IgD-negative memory B cell (primary cell): ENCODE measurements at regions not wholly inside any gene's neighbourhood (a gene's known extent, or its start where the extent isn't known, plus 50 kb on each side); places are given as distances from the start of the nearest gene placed in this dataset.
A peak's percentile ranks its signal among the peaks of the same experiment; 100 is the strongest.

Source experiments
- H3K27ac Mint-ChIP-seq, 3 donors: one replicate each; pipeline ENCODE4 v1.8.0; 2020 to 2022; ENCODE audit warnings: mild to moderate bottlenecking in 3 of 3, mixed read lengths in 3 of 3, moderate library complexity in 1 of 3
- H3K27me3 Mint-ChIP-seq: one replicate; pipeline ENCODE4 v1.8.0; 2021; ENCODE audit warnings: mixed read lengths
- H3K36me3 Mint-ChIP-seq: one replicate; pipeline ENCODE4 v1.8.0; 2020; ENCODE audit warnings: mild to moderate bottlenecking, mixed read lengths
- H3K4me1 Mint-ChIP-seq, 3 donors: one replicate each; pipeline ENCODE4 v1.8.0; 2020 to 2022; ENCODE audit warnings: mixed read lengths in 3 of 3, mild to moderate bottlenecking in 1 of 3
- H3K4me3 Mint-ChIP-seq, 4 donors: one replicate each; pipeline ENCODE4 v1.8.0; 2020 to 2022; ENCODE audit warnings: mild to moderate bottlenecking in 4 of 4, mixed read lengths in 4 of 4, moderate library complexity in 3 of 4
- H3K9me3 Mint-ChIP-seq, 3 donors: one replicate each; pipeline ENCODE4 v1.8.0; 2020 to 2021; ENCODE audit warnings: mixed read lengths in 3 of 3, mild to moderate bottlenecking in 1 of 3

DNA sequence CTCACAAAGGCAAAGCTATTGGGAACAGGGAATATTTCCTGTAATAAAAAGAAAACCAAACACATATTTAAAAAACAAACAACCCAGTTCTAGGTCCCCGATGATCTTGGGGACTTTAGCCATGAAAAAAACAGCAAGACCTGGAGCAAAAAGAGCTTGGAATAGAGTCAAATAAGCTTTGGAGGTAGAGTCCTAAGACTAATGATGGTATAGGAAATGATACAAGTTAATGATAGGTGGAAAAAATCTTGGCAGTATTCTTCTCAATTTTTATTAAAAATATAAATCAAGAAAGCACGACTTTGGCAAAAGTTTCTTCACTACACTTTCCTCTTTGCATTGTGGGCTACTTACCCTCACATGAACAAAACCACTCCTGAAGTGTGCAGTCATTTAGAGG is 481.5 kb downstream of the EBF1 start:
- Mint-ChIP-seq H3K4me3 (no peak overlapping the region), H3K27me3 (peaks cover 1% of the 10 kb centered on the region), H3K27ac (no peak overlapping the region), H3K36me3 (no peaks in the 10 kb centered on the region), H3K4me1 (no peaks in the 10 kb centered on the region), H3K9me3 (no peaks in the 10 kb centered on the region)

DNA sequence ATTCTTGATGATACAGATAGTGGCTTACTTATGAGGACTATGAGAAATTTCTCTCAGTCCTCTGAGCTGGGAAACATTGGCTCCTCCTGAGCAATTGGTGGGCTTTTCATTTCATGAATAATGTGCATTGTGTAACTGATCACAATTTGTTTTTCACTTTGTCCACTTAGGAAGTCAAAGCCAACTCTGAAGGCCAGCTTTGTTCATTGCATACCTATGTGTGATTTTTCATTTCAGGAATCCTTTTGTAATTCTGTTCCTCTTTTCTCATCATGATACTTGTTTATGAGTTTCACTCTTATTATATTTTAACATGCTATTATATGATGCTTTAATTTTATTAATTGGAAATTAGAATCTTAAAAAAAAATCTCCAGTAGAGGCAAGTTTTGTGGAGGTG is 483.0 kb downstream of the EBF1 start:
- Mint-ChIP-seq H3K4me1 (no peaks in the 10 kb centered on the region), H3K27me3 (peaks cover 1% of the 10 kb centered on the region), H3K36me3 (no peaks in the 10 kb centered on the region), H3K4me3 (no peak overlapping the region), H3K27ac (no peak overlapping the region), H3K9me3 (no peaks in the 10 kb centered on the region)

DNA sequence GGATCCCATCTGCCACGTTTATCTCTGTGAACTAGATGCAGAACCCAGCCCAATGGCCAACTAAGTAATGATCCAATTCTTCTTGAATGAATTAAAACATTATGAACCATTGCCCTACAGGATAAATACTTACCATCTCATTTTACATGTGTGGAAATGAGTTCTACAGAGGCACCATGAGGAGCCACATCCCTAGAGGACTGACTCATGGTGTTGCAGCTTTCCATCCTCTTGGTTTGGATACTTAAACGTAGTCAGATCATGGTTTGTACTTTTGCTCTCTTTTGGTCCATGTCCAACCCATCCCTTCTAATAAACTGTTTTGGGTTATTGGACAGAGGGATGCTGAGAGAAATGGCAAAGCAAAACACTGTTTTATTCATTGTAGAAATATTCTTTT is 484.8 kb downstream of the EBF1 start:
- no peaks in the 10 kb centered on the region for H3K4me1 Mint-ChIP-seq
- H3K27ac Mint-ChIP-seq = no peak overlapping the region
- H3K36me3 Mint-ChIP-seq = no peaks in the 10 kb centered on the region
- peaks cover 3% of the 10 kb centered on the region for H3K27me3 Mint-ChIP-seq
- no peaks in the 10 kb centered on the region for H3K9me3 Mint-ChIP-seq
- H3K4me3 Mint-ChIP-seq = no peak overlapping the region

DNA sequence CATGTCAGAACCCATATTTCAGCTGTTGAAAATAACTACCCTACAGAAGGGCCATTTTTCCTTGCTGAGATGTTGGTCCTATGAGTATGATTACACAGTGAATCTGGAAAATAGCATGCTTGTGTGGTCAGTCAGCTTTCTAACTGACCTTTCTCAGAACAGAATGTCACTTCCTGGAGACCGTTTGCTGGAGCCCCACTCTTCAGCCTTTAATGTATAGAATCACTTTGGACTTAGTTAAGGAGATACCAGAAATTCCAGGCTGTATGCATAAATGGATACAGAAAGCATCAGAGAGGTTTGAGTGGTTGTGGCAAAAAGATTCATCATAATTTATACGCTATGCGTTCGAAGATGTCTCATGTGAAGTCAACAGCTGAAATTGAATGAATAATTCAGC is 488.1 kb downstream of the EBF1 start:
- H3K36me3 Mint-ChIP-seq = no peaks in the 10 kb centered on the region

DNA sequence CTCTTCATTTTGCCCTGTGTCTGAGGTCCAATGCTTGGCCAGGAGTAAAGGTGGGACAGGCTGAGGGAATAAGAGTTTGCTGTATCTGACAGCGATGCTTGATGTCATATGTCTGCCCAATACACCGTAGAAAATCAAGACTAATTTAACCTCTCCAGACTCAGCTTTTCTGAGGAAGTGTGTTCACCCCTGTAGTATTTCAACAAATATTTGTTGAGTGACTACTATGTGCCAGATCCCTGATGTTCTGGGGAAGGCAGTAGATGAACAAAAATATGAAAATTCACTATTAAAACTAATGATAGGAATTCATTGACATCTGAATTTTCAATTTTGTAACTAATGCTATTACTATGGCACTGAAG is 489.7 kb downstream of the EBF1 start:
- H3K36me3 Mint-ChIP-seq = no peaks in the 10 kb centered on the region

More for the DNA sequence above, 488.1 kb downstream of the EBF1 start:
- H3K9me3 Mint-ChIP-seq = no peaks in the 10 kb centered on the region
- H3K27ac Mint-ChIP-seq = no peak overlapping the region
- no peaks in the 10 kb centered on the region for H3K4me1 Mint-ChIP-seq
- H3K27me3 Mint-ChIP-seq = peaks cover 4% of the 10 kb centered on the region
- H3K4me3 Mint-ChIP-seq = no peak overlapping the region

DNA sequence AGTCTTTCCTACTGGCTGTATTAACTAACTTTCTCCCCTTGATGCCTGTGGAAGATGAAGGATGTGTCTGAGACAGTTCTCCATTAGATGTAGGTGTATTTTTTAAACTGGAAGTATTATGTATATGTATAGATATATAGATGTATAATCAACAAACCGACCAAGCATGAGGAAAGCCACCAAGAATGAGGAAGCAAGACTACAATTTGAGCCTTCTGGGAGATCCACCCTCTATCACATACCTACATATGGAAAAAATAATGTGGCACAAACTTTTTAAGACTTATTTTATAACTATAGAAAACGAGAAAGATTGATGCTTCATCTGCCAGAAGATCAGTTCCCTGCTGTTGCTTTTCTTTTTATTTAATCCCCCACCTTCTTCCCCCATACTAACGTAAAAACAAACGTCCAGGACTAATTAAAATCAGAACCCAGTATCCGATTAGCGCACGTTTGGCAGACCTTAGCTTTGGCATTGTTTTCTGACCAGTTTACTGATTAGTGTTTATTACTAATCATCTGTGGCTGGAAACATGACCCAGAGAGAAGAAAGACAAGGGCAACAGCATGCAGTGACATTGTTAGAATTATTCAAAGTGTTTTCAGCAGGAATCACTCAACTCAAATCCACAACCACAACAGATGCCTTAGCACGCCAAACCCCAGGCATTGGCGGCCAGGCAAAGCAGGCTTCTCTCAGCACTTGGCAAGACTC is 490.2 kb downstream of the EBF1 start:
- Mint-ChIP-seq H3K36me3 (no peaks in the 10 kb centered on the region), H3K9me3 (no peaks in the 10 kb centered on the region), H3K27me3 (peaks cover 4% of the 10 kb centered on the region)

More for the DNA sequence above, 489.7 kb downstream of the EBF1 start:
- no peaks in the 10 kb centered on the region for H3K4me1 Mint-ChIP-seq
- peaks cover 4% of the 10 kb centered on the region for H3K27me3 Mint-ChIP-seq
- H3K27ac Mint-ChIP-seq = no peak overlapping the region
- no peaks in the 10 kb centered on the region for H3K9me3 Mint-ChIP-seq
- H3K4me3 Mint-ChIP-seq = no peak overlapping the region

DNA sequence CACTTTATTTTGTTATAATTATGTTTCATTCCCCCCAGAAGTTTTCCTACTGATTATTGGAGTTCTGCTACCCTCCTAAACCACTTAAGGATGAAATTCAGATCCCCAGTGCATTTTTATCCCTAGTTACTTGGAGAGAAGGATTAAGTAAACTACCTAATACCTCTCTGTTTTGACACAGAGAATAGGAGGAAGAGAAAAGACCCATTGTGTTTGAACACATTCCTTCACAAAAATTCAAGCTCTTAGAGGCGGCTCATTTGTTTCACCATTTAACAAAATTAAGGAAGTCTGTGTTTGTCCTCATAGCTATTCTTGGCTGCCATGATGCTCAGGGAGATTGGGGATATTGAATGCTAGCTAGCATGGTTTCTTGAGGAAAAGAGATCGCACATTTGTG is 492.6 kb downstream of the EBF1 start:
- Mint-ChIP-seq H3K4me3 (no peak overlapping the region), H3K27ac (no peak overlapping the region), H3K9me3 (no peaks in the 10 kb centered on the region), H3K36me3 (no peaks in the 10 kb centered on the region), H3K4me1 (no peaks in the 10 kb centered on the region), H3K27me3 (peaks cover 3% of the 10 kb centered on the region)

More for the DNA sequence above, 490.2 kb downstream of the EBF1 start:
- Mint-ChIP-seq H3K4me3 (no peak overlapping the region), H3K4me1 (no peaks in the 10 kb centered on the region), H3K27ac (no peak overlapping the region)

DNA sequence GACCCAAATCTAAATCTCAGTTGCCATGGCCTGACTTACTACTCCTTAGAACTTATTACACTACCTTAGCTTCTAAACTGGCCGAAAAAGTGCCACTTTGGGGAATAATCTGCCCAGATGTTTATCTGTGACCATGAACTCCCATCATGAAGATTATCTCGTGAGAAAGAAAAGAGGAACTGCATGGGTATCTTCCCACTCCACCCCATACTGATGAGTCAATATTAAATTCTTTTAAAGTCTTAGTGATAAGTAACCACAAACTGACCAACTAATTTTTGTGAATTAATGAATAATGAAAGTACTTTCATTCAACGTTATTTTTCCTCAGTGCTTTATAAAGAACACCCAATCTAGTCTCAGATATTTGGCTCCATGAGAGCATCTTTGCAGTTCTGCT is 493.5 kb downstream of the EBF1 start:
- Mint-ChIP-seq H3K27ac (no peak overlapping the region), H3K4me1 (peaks cover 0 to 1% (median 0%) of the 10 kb centered on the region in 3 donors), H3K27me3 (peaks cover 3% of the 10 kb centered on the region), H3K9me3 (no peaks in the 10 kb centered on the region), H3K36me3 (no peaks in the 10 kb centered on the region), H3K4me3 (no peak overlapping the region)

DNA sequence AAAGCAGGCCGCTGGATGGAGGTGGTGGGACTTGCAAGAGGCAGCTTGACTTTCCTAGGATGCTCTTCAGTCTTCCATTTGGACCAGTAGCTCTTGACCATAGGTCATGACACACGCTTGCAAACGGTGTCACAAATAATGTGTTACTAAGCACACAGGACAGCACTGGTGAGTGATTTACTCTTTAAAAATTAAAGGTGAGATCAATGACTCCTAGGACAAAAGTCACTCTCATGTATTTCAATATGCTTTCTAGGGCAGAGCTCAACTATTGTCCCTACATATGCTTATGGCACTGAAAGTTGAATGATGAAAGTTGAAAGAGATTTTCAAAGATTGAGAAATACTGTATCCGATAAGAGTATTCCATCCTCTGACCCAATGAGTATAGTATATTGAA is 496.7 kb downstream of the EBF1 start:
- peaks cover 2% of the 10 kb centered on the region for H3K36me3 Mint-ChIP-seq
- no peak overlapping the region for H3K4me3 Mint-ChIP-seq
- H3K9me3 Mint-ChIP-seq = no peaks in the 10 kb centered on the region
- H3K27ac Mint-ChIP-seq = peak overlapping the region in 1 of 3 donors; percentile 34
- H3K27me3 Mint-ChIP-seq = peaks cover 2% of the 10 kb centered on the region
- H3K4me1 Mint-ChIP-seq = peaks cover 4 to 9% (median 9%) of the 10 kb centered on the region in 3 donors

DNA sequence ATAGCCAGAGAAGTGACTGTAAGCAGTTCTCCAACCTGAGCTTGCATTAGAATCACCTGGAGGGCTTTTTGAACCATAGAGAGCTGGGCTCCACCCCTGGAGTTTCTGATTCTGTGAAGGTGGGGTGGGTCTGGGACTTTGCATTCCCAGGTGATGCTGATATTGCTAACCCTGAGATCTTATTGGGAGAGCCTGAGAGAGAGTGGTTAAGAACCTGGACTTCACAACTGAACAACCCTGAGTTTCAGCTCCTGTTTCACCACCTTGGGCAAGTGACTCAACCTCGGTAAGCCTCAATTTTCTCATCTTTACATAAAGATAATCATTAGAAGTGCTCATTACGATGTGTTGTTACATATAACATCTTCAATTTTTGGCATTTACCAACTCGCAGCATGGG is 498.6 kb downstream of the EBF1 start:
- no peak overlapping the region for H3K4me3 Mint-ChIP-seq
- H3K9me3 Mint-ChIP-seq = no peaks in the 10 kb centered on the region
- H3K27me3 Mint-ChIP-seq = no peaks in the 10 kb centered on the region
- peaks cover 2% of the 10 kb centered on the region for H3K36me3 Mint-ChIP-seq
- H3K4me1 Mint-ChIP-seq = peaks cover 5 to 13% (median 9%) of the 10 kb centered on the region in 3 donors
- H3K27ac Mint-ChIP-seq = no peak overlapping the region

DNA sequence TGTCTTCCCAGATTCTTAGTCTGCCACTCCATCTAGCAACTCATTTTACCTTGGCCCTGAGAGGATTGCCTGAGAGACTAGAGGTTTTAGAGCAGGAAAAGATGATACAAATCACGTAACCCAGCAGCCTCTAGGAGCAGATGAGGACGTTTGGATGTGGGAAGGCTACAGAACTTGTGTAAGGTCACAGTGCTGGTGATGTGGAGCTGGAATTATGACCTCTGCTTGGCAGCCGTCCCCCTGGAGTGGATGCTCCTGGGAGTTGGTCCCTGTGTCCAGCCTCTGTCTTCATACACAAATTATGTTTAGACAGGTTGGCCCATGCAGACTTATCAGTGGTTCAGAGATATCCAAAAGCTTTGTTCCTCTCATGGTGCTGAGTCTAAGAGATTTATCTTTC is 499.0 kb downstream of the EBF1 start:
- Mint-ChIP-seq H3K9me3 (no peaks in the 10 kb centered on the region), H3K36me3 (peaks cover 2% of the 10 kb centered on the region), H3K4me3 (no peak overlapping the region), H3K27me3 (no peaks in the 10 kb centered on the region), H3K27ac (no peak overlapping the region), H3K4me1 (peaks cover 5 to 13% (median 9%) of the 10 kb centered on the region in 3 donors)

DNA sequence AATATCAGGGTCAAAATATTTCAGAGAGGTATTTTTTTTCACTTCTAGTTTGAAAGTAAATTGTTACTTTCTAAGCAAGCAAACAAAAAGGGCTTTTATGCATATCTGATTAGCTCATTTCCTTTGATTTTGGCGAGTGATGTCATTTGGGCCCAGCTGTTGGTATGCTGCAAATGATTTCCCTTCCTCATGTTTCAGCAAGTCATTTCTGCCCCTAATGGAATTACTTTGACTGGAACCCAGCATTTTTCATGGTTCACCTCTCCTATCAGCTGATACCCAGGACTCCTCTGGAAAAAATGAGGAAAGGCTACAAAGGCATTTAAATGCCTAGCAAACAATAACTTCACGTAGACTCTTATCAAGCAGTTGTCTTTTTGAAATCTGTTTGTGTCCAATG is 500.6 kb downstream of the EBF1 start:
- H3K36me3 Mint-ChIP-seq = peaks cover 2% of the 10 kb centered on the region
- no peak overlapping the region for H3K27ac Mint-ChIP-seq
- H3K4me3 Mint-ChIP-seq = no peak overlapping the region
- H3K9me3 Mint-ChIP-seq = no peaks in the 10 kb centered on the region
- no peaks in the 10 kb centered on the region for H3K27me3 Mint-ChIP-seq
- peaks cover 5 to 13% (median 9%) of the 10 kb centered on the region in 3 donors for H3K4me1 Mint-ChIP-seq

DNA sequence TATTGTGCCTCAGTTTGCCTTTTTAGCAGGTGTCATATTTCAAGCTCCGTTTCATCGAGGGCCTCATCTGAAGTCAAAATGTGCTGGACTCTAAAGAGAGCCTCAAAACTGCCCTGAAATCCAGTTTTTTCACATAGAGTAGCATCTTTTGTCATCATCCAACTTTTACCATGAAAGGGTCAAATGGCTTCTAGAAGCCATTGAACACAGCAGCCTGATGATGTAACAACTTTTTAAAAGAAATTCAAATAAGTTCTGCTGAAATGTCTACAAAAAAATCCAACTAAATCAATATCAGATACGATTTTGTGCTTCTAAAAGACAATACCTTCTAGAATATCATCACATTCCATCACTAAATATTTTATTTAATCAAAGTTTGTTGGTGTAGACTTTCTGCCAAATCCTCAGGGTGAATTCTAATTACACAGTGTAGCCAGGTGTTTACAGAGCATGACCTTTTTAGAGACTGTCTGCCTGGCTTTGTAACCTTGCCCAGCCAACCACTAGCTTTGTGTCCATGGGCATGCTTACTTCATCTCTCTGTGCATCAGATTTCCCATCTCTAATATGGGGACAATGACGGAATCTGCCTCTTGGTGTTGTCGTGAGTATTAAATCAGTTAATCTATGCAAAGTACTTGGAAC is 505.0 kb downstream of the EBF1 start:
- Mint-ChIP-seq H3K27me3 (peaks cover 3% of the 10 kb centered on the region), H3K4me1 (peaks cover 4 to 14% (median 8%) of the 10 kb centered on the region in 3 donors), H3K4me3 (no peak overlapping the region), H3K9me3 (no peaks in the 10 kb centered on the region), H3K36me3 (peaks cover 2% of the 10 kb centered on the region), H3K27ac (no peak overlapping the region)

DNA sequence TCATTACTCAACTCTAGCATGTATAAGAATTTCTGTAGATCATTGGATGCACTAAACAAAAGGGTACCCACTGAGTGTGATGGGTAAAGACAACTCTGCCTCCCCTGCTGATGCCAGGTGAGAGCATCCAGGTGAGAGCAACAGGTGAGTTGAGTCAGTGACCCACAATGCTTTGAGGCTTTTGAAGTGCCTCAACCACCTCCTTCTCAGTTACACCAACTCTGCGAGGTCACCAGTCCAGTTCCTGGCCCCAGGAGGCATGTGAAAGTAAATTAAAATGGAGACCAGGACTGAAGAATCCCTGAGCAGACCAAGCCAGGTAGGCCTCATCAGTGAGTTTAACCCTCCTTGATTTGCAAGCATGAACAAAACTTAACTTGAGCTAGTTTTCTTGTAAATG is 505.8 kb downstream of the EBF1 start:
- H3K27ac Mint-ChIP-seq = no peak overlapping the region
- no peak overlapping the region for H3K4me3 Mint-ChIP-seq
- peaks cover 4 to 12% (median 8%) of the 10 kb centered on the region in 3 donors for H3K4me1 Mint-ChIP-seq
- no peaks in the 10 kb centered on the region for H3K9me3 Mint-ChIP-seq
- H3K36me3 Mint-ChIP-seq = peaks cover 2% of the 10 kb centered on the region
- H3K27me3 Mint-ChIP-seq = peaks cover 3% of the 10 kb centered on the region

DNA sequence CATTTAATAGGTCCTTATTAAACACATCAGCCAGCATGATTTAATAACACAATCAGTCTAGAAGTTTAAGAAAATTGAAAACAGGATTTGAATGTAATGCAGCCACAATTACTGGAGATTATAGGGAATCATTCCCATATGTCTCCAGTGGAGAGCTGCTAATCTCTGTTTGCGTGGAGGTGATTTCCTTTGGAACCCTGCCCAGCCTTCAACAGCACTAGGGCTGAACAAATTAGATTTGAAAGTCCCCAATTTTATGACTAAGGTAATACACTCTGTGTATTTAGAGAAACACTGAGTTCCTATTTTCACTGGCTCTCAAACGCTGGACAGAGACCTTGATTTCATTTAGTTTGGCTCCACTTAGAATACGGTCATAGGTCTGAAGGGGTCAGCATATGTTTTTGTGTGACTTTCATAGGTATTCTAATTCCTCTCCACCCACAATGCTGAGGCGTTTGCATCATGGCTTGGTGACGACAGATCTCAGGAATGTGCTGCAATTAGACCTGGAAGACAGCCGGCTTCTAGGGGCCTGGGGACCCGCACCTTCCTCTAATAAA is 508.3 kb downstream of the EBF1 start:
- H3K27ac Mint-ChIP-seq = no peak overlapping the region
- no peaks in the 10 kb centered on the region for H3K36me3 Mint-ChIP-seq

More for the DNA sequence above, 508.3 kb downstream of the EBF1 start:
- H3K4me1 Mint-ChIP-seq = peaks cover 0 to 3% (median 3%) of the 10 kb centered on the region in 3 donors
- H3K4me3 Mint-ChIP-seq = no peak overlapping the region
- H3K9me3 Mint-ChIP-seq = no peaks in the 10 kb centered on the region
- H3K27me3 Mint-ChIP-seq = peaks cover 3% of the 10 kb centered on the region
